GM13977 (cell line): ENCODE measurements at regions not wholly inside any gene's neighbourhood (a gene's known extent, or its start where the extent isn't known, plus 50 kb on each side); places are given as distances from the start of the nearest gene placed in this dataset.

Source experiments
- DNase-seq: peaks from one replicate; pipeline ENCODE4 v3.0.0; 2012; ENCODE audit warnings: low spot score
- in situ Hi-C: fragments of 300-500 bp; cut with MboI; formaldehyde crosslinking; loops from one replicate; pipeline ENCODE4 v1.12.0; 2022; ENCODE audit warnings: low sequenced_read_pairs, low pct_unique_long_range_greater_than_20kb, mixed read lengths, inconsistent platforms; ENCODE audit not compliant: unreplicated experiment
- TF ChIP-seq, protein P1 (sequence below): IDR thresholded peaks from 2 replicates; pipeline ENCODE4 v1.5.1; 2012; ENCODE audit warnings: mild to moderate bottlenecking, control low read depth; ENCODE audit not compliant: insufficient read depth; ENCODE audit errors: extremely low read depth, missing control alignments

GRCh38 chr20:12715991-12716680 is 292.6 kb upstream of the SPTLC3 start:
- TF ChIP-seq, protein P1, sequence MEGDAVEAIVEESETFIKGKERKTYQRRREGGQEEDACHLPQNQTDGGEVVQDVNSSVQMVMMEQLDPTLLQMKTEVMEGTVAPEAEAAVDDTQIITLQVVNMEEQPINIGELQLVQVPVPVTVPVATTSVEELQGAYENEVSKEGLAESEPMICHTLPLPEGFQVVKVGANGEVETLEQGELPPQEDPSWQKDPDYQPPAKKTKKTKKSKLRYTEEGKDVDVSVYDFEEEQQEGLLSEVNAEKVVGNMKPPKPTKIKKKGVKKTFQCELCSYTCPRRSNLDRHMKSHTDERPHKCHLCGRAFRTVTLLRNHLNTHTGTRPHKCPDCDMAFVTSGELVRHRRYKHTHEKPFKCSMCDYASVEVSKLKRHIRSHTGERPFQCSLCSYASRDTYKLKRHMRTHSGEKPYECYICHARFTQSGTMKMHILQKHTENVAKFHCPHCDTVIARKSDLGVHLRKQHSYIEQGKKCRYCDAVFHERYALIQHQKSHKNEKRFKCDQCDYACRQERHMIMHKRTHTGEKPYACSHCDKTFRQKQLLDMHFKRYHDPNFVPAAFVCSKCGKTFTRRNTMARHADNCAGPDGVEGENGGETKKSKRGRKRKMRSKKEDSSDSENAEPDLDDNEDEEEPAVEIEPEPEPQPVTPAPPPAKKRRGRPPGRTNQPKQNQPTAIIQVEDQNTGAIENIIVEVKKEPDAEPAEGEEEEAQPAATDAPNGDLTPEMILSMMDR, result no peak
- DNase-seq, result no peak
- in situ Hi-C loops, result no loop called here

DNA sequence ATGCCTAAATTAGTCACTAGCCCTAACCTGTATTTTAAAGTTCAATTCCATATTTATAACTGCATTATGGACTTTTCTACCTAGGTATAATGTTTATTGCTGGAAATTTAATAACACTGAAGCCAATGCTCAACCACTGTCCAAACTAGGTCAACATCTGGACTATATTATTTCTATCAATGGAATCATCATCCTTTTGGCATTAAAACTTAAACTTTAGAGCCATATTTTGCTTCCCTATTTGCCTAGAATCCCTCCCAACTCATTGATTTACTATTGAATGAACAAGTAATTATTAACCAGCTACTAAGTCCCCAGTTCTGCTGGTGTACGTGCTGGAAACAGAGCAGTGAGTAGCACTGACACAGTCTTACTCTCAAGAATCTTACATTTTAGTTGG is 291.7 kb upstream of the SPTLC3 start:
- in situ Hi-C loops, result no loop called here
- TF ChIP-seq, protein P1, result no peak
- DNase-seq, result no peak

DNA sequence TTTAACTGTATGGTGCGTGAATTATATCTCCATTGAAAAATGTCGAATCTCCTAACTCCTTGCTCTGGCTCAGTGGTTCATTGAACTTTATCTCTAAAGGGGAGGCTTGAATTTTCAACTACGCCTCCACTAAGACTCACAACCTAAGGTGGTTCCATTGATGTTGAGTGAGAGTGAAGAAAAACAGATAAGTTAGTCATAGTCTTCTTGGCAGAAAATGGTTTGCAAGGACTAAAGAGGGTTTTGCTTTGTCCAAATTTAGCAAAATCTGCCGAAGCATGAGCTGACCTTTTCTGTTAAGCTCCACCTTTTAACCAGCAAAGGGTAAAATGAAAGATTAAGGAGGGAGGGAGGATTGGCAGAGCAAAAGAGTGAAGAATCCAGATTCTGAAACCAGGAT is 290.2 kb upstream of the SPTLC3 start:
- in situ Hi-C loops, result no loop called here
- TF ChIP-seq, protein P1, result no peak
- DNase-seq, result no peak

- TF ChIP-seq, protein P1, result no peak
- no peak for DNase-seq
- in situ Hi-C loops, result no loop called here
Measured at GRCh38 chr20:12721636-12722035, 287.1 kb upstream of the SPTLC3 start.

DNA sequence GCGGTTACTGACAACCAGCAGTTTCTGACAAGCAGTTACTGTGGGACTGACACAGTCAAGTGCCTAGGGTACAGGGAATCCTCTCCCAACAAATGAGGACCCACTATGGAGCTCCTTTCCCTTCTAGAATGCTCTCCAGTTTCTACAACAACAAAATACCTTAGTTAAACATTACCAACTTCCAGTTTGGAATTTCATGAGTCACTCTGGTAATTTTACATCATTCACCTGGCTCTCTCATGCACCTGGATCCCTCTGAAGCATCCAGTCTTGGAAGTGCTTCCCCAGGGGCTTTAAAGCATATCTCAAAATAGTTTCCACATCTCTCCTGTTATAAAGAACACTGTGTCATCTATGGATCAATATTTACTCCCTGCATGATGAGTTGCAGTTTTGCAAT is 286.7 kb upstream of the SPTLC3 start:
- no peak for DNase-seq
- in situ Hi-C loops, result no loop called here
- TF ChIP-seq, protein P1, result no peak

- TF ChIP-seq, protein P1, result no peak
- no peak for DNase-seq
- in situ Hi-C loops, result no loop called here
Measured at GRCh38 chr20:12723811-12724210, 285.0 kb upstream of the SPTLC3 start.
